Mucosa of descending colon (tissue), 3 donors: ENCODE measurements at regions not wholly inside any gene's neighbourhood (a gene's known extent, or its start where the extent isn't known, plus 50 kb on each side); places are given as distances from the start of the nearest gene placed in this dataset.
A peak's percentile ranks its signal among the peaks of the same experiment; 100 is the strongest.
"Not testable (repeated sequence)": the region's sequence is repeated elsewhere in the genome, so short reads cannot be mapped to it uniquely, and the experiment has no call there.

Experiments
- ATAC-seq: fragments of 200-7000 bp; cut with Tn5 transposase; one replicate; pipeline ENCODE4 v1.9.1; 2020; ENCODE audit warnings: mild to moderate bottlenecking, moderate library complexity
- DNase-seq, 3 donors: peaks; one replicate each; pipeline ENCODE4 v3.0.0-alpha.2; 2020
- H3K36me3 ChIP-seq: fragments of 200-600 bp; one replicate; pipeline ENCODE4 v1.8.0; 2021; ENCODE audit warnings: low read depth, mild to moderate bottlenecking
- H3K4me1 ChIP-seq: fragments of 200-600 bp; one replicate; pipeline ENCODE4 v1.8.0; 2021; ENCODE audit warnings: low read depth, mild to moderate bottlenecking
- H3K4me3 ChIP-seq: fragments of 200-600 bp; one replicate; pipeline ENCODE4 v1.8.0; 2021; ENCODE audit warnings: mild to moderate bottlenecking
- H3K9me3 ChIP-seq: fragments of 200-600 bp; one replicate; pipeline ENCODE4 v1.8.0; 2021; ENCODE audit warnings: mild to moderate bottlenecking
- intact Hi-C, 2 donors: fragments of 100-400 bp; cut with DNase I in 1 of 2; cut with micrococcal nuclease in 1 of 2; formaldehyde crosslinking; loops; one replicate each; pipeline versions ENCODE4 v1.11.0 to v1.11.1; 2022; cut with DNase I, micrococcal nuclease
- TF ChIP-seq, protein P1 (sequence below): fragments of 200-600 bp; IDR thresholded peaks from one replicate; pipeline ENCODE4 v1.8.0; 2022; ENCODE audit warnings: antibody characterized with exemption, mild to moderate bottlenecking
- donor health status: DM: no; HTN: no; CAD: no; lungs with moderate emphysema.
- donor health status: DM: no; HTN: no; CAD: no.
- donor health status: DM: no; HTN: yes; CAD: no.

DNA sequence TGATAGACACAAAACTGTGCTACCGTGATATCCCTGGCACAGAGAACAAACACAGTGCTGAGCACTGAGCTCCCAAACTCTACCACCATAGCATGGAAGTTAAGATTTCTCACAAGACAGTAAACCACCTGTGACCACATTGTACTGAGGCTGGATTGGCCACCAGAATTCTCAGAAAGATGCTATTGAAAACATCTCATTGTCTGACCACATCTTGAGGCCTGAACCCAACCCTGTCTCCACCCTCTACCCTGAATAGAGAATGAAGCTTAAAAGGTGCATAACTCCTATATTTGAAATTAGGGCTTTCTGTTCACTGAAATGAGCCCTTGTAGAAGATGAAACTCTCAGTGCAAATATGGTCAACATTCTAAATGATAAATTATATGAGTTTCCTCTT, 281.3 kb upstream of the NPAP1 start:
- intact Hi-C loops, result no loop called here
- no peaks in the 10 kb centered on the region for H3K36me3 ChIP-seq
- no peaks in the 10 kb centered on the region for H3K9me3 ChIP-seq
- TF ChIP-seq, protein P1, sequence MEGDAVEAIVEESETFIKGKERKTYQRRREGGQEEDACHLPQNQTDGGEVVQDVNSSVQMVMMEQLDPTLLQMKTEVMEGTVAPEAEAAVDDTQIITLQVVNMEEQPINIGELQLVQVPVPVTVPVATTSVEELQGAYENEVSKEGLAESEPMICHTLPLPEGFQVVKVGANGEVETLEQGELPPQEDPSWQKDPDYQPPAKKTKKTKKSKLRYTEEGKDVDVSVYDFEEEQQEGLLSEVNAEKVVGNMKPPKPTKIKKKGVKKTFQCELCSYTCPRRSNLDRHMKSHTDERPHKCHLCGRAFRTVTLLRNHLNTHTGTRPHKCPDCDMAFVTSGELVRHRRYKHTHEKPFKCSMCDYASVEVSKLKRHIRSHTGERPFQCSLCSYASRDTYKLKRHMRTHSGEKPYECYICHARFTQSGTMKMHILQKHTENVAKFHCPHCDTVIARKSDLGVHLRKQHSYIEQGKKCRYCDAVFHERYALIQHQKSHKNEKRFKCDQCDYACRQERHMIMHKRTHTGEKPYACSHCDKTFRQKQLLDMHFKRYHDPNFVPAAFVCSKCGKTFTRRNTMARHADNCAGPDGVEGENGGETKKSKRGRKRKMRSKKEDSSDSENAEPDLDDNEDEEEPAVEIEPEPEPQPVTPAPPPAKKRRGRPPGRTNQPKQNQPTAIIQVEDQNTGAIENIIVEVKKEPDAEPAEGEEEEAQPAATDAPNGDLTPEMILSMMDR, result no peak
- no peak overlapping the region for H3K4me3 ChIP-seq
- DNase-seq (no peak), ATAC-seq (no peak)
- H3K4me1 ChIP-seq, result no peaks in the 10 kb centered on the region

DNA sequence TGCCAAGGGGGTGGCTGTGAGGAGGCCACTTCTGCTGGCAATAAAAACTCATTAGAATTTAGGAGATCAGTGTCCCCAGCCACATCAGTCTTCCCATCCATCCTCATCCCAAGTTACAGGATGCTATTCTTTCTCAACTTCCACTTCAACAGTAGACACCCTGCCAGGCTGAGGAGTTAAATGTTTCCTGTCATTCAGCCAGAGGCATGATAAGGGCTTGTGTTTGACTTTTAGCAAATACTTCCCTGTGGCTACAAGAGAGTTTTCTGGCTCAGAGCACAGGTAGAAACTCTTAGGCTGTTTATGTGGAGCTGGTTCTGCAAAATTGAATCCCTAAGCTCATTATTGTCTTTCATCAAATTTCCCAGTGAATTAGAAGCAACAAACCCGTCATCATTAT, 262.9 kb upstream of the NPAP1 start:
- intact Hi-C loops, H3K36me3 ChIP-seq, DNase-seq, H3K9me3 ChIP-seq, H3K4me1 ChIP-seq, ATAC-seq, H3K4me3 ChIP-seq: not testable (repeated sequence)

DNA sequence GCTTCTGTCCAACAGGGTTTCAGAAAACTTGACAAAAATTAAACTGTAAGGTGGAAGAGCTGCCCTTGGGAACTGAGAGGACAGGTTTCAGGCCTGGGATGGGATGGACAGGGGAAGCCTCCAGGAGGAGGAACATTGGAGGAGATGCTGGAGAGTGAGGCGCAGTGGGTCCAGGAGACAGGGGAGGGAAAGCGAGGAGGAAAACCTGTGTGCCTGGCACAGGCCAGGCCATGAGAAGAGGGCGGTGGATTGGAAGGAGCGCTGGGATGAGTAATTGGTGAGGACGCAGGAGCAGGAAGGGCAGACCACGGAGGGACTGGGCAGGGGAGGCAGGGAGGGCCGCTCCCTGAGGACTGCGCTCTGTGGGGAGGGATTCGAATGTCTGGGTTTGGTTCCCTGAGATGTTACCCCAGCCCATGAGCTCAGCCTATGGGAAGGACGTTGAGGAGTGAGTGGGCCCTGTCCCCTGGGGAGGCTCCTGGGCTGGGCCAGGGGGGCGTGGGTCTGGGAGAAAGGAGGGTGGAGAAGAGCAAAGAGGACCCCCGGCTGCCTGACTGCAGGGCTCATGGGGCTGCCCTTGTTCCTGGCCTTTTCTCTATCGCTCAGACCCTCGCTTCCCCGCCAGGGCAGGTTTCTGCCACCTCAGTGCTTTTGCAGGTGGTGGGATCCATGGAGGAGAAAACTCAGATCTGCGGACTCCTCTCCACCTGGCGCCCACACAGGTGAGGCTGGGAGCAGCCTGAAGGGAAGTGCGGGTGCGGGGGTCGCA, 249.1 kb upstream of the NPAP1 start:
- H3K4me1 ChIP-seq, ATAC-seq, H3K9me3 ChIP-seq, H3K4me3 ChIP-seq, DNase-seq, intact Hi-C loops, H3K36me3 ChIP-seq: not testable (repeated sequence)

GRCh38 chr15:24427055-24427400, 248.5 kb upstream of the NPAP1 start:
- H3K4me3 ChIP-seq, H3K36me3 ChIP-seq, H3K9me3 ChIP-seq, ATAC-seq, intact Hi-C loops, DNase-seq, H3K4me1 ChIP-seq: not testable (repeated sequence)

- H3K4me3 ChIP-seq, H3K9me3 ChIP-seq, H3K36me3 ChIP-seq, intact Hi-C loops, H3K4me1 ChIP-seq: not testable (repeated sequence)
- DNase-seq, result peak in 2 of 3 donors; percentile 43 to 70
- ATAC-seq, result peak; percentile 83
These were observed 240.3 kb upstream of the NPAP1 start for GRCh38 chr15:24435075-24435820.

- DNase-seq, intact Hi-C loops, H3K36me3 ChIP-seq, H3K4me1 ChIP-seq, H3K4me3 ChIP-seq, ATAC-seq, H3K9me3 ChIP-seq: not testable (repeated sequence)
These were observed 238.3 kb upstream of the NPAP1 start for GRCh38 chr15:24437270-24437669.

- H3K36me3 ChIP-seq, H3K4me3 ChIP-seq, H3K4me1 ChIP-seq, H3K9me3 ChIP-seq, DNase-seq, intact Hi-C loops: not testable (repeated sequence)
- peak; percentile 82 for ATAC-seq
These were observed 237.8 kb upstream of the NPAP1 start for GRCh38 chr15:24437735-24438134.

- H3K36me3 ChIP-seq, ATAC-seq, DNase-seq, H3K9me3 ChIP-seq, H3K4me1 ChIP-seq, intact Hi-C loops, H3K4me3 ChIP-seq: not testable (repeated sequence)
These were observed 198.2 kb upstream of the NPAP1 start for GRCh38 chr15:24477107-24478025.

DNA sequence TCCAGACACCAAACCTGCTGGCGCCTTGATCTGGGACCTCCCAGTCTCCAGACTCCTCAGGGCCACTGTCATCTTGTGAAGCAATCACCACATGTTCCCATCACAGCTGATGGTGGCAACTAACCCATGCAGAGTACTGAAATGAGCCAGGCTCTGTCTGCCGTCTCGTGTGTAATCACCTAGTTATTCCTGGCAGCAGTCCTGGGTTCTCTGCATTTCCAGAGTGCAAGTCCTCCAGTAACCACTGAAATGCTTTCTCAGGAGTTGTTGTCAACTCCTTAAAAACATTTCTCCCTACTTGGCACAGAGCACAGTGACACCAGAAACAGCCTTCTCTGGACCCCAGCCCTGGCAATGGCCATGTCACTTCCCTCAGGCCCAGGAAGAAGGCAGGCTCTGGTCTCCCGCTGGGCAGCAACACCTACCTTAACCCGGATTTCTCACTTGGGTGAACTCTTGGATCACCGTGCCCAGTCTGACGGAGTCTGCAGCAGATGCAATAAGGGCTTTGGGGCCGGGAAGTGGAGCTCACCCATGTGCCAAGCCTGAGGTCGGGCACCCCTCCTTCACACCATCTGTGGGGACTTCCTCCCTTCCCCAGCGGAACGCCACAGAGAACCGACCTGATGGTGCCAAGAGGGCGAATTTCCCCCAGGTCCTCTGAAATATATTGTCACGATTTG, 189.5 kb upstream of the NPAP1 start:
- H3K9me3 ChIP-seq, DNase-seq, H3K4me1 ChIP-seq, H3K4me3 ChIP-seq, H3K36me3 ChIP-seq, intact Hi-C loops: not testable (repeated sequence)
- ATAC-seq, result peak; percentile 16

DNA sequence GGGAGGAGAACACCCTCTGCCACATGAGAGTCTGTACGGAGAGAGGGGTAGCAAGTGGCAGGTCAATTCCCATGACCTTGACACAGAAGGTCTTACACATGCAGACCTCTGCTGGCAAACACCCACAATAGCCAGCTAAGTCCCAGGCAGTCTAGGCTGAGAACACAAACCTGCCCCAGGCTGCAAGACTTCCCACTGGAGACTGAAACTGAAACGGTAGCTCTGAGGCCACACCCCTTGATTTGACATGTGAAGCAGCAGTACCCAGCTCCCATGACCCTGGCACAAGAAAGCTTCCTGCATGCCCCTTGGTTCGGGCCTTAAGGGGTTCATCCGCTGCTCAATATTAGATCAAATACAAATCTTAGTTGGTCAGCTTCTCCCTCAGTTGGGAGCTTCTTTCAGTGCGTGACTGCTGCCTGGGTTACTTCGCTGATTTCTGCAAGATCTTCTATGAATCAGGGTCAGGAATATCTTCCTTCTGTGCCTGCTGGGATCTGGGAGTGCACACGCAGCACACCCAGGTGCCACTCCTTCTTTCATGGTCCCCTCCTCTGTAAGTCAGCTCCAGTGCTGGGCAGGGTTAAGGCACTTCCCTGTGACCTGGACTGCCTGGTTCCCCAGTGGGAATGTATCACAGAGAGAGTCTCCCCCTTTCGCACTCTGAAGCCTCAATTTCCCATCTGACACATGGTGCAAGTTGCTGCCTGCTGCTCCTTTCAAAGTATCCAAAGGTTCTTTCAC, 187.2 kb upstream of the NPAP1 start:
- H3K4me3 ChIP-seq, H3K4me1 ChIP-seq, H3K9me3 ChIP-seq, intact Hi-C loops, H3K36me3 ChIP-seq: not testable (repeated sequence)
- ATAC-seq (peak; percentile 93), DNase-seq (peak in 1 of 3 donors; percentile 5)

GRCh38 chr15:24505216-24505615, 170.4 kb upstream of the NPAP1 start:
- intact Hi-C loops, H3K9me3 ChIP-seq, H3K4me1 ChIP-seq, H3K4me3 ChIP-seq, DNase-seq, ATAC-seq, H3K36me3 ChIP-seq: not testable (repeated sequence)

DNA sequence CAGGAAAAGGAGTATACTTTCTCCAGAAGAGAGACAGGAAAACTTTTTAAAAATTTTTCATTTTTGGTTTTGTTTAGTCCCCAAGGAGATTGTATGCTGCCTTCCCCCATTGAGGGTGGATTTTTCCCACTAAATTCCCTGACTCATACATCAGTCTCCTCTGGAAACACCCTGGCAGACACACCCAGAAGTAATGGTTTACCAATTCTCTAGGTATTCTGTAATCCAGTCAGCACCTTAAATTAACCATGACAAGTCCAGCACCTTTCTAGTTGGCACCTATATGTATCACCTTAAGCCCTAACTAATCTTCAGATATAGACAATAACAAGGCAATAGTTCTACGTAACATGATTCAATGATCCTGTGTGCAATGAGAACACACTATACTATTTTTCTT, 165.9 kb upstream of the NPAP1 start:
- H3K4me3 ChIP-seq, H3K36me3 ChIP-seq, DNase-seq, H3K4me1 ChIP-seq, intact Hi-C loops, H3K9me3 ChIP-seq: not testable (repeated sequence)
- peak; percentile 56 for ATAC-seq
